ENCODE measurements at regions not wholly inside any gene's neighbourhood (a gene's known extent, or its start where the extent isn't known, plus 50 kb on each side); places are given as distances from the start of the nearest gene placed in this dataset.

- no peak for DNase-seq (ENCODE audit: extremely low spot score, unreplicated experiment)
- Mint-ChIP-seq H3K27me3 (peaks cover 40% of the 10 kb centered on the region), H3K4me3 (no peak overlapping the region), H3K27ac (no peak overlapping the region), H3K4me1 (ENCODE audit: unreplicated experiment) (peaks cover 31% of the 10 kb centered on the region), H3K36me3 (no peaks in the 10 kb centered on the region), H3K9me3 (no peaks in the 10 kb centered on the region)
- no peak for TF ChIP-seq CTCF (conservative IDR thresholded peaks at IDR 0.05)
Measured at GRCh38 chr12:111184161-111184560, 184.7 kb downstream of the PHETA1 start.

GRCh38 chr12:111183094-111183493 is 185.8 kb downstream of the PHETA1 start:
- no peak for TF ChIP-seq CTCF (conservative IDR thresholded peaks at IDR 0.05)
- H3K36me3 Mint-ChIP-seq: no peaks in the 10 kb centered on the region
- peaks cover 38% of the 10 kb centered on the region for H3K4me1 Mint-ChIP-seq (ENCODE audit: unreplicated experiment)
- DNase-seq (ENCODE audit: extremely low spot score, unreplicated experiment): no peak
- no peaks in the 10 kb centered on the region for H3K9me3 Mint-ChIP-seq
- no peak overlapping the region for H3K27ac Mint-ChIP-seq
- no peak overlapping the region for H3K4me3 Mint-ChIP-seq
- peaks cover 36% of the 10 kb centered on the region for H3K27me3 Mint-ChIP-seq

GRCh38 chr12:111182382-111182781 is 186.5 kb downstream of the PHETA1 start:
- no peak overlapping the region for H3K27ac Mint-ChIP-seq
- H3K9me3 Mint-ChIP-seq: no peaks in the 10 kb centered on the region
- no peak for TF ChIP-seq CTCF (conservative IDR thresholded peaks at IDR 0.05)
- H3K27me3 Mint-ChIP-seq: peaks cover 39% of the 10 kb centered on the region
- peaks cover 40% of the 10 kb centered on the region for H3K4me1 Mint-ChIP-seq (ENCODE audit: unreplicated experiment)
- no peak for DNase-seq (ENCODE audit: extremely low spot score, unreplicated experiment)
- H3K36me3 Mint-ChIP-seq: no peaks in the 10 kb centered on the region
- no peak overlapping the region for H3K4me3 Mint-ChIP-seq

GRCh38 chr12:111181143-111181726 is 187.7 kb downstream of the PHETA1 start:
- no peak for DNase-seq (ENCODE audit: extremely low spot score, unreplicated experiment)
- no peaks in the 10 kb centered on the region for H3K9me3 Mint-ChIP-seq
- TF ChIP-seq CTCF (conservative IDR thresholded peaks at IDR 0.05): no peak
- peaks cover 37% of the 10 kb centered on the region for H3K4me1 Mint-ChIP-seq (ENCODE audit: unreplicated experiment)
- H3K27ac Mint-ChIP-seq: peak overlapping the region; percentile 21
- peaks cover 42% of the 10 kb centered on the region for H3K27me3 Mint-ChIP-seq
- H3K36me3 Mint-ChIP-seq: no peaks in the 10 kb centered on the region
- peak overlapping the region; percentile 39 for H3K4me3 Mint-ChIP-seq

- H3K27ac Mint-ChIP-seq: peak overlapping the region; percentile 21
- H3K27me3 Mint-ChIP-seq: peaks cover 42% of the 10 kb centered on the region
- H3K36me3 Mint-ChIP-seq: no peaks in the 10 kb centered on the region
- H3K9me3 Mint-ChIP-seq: no peaks in the 10 kb centered on the region
- DNase-seq (ENCODE audit: extremely low spot score, unreplicated experiment): no peak
- H3K4me3 Mint-ChIP-seq: peak overlapping the region; percentile 39
- no peak for TF ChIP-seq CTCF (conservative IDR thresholded peaks at IDR 0.05)
- H3K4me1 Mint-ChIP-seq (ENCODE audit: unreplicated experiment): peaks cover 35% of the 10 kb centered on the region
Measured at GRCh38 chr12:111180426-111181142, 188.3 kb downstream of the PHETA1 start.

Data from type B pancreatic cell (in vitro differentiated cells).